ENCODE measurements at regions not wholly inside any gene's neighbourhood (a gene's known extent, or its start where the extent isn't known, plus 50 kb on each side); places are given as distances from the start of the nearest gene placed in this dataset.
"Not testable (repeated sequence)": the region's sequence is repeated elsewhere in the genome, so short reads cannot be mapped to it uniquely, and the experiment has no call there.

DNA sequence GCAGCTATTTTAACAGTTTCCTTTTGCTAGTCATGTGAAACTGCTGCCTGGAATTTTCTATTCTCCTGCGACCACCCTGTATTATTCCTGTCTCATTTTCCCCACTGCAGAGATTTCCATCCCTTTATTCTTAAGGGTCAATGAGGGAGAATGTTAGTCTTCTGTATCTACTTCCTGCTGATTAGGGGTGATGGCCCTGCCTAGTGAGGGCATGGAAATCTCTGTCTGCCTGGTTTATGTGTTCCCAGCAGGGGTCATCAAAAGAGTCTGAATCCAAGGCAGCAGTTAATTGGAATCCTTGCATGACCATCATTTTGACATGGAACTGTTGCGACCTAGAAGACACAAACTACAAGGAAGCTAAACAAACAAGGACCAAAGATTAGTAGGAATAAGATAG, 325.2 kb downstream of the PLPP3 start:
- Mint-ChIP-seq H3K27me3 (ENCODE audit: low read depth) (no peaks in the 10 kb centered on the region), H3K4me1 (ENCODE audit: low read depth) (no peaks in the 10 kb centered on the region), H3K36me3 (ENCODE audit: insufficient read depth) (no peaks in the 10 kb centered on the region), H3K4me3 (no peak overlapping the region), H3K9me3 (no peaks in the 10 kb centered on the region)
- no peak for DNase-seq
- ATAC-seq = no peak

- no peaks in the 10 kb centered on the region for H3K9me3 Mint-ChIP-seq
- no peak for DNase-seq
- no peak overlapping the region for H3K4me3 Mint-ChIP-seq
- no peaks in the 10 kb centered on the region for H3K27me3 Mint-ChIP-seq (ENCODE audit: low read depth)
- H3K36me3 Mint-ChIP-seq (ENCODE audit: insufficient read depth) = no peaks in the 10 kb centered on the region
- no peaks in the 10 kb centered on the region for H3K4me1 Mint-ChIP-seq (ENCODE audit: low read depth)
- no peak for ATAC-seq
Observed at GRCh38 chr1:56250809-56251208, 328.6 kb downstream of the PLPP3 start.

- Mint-ChIP-seq H3K36me3 (ENCODE audit: insufficient read depth) (no peaks in the 10 kb centered on the region), H3K9me3 (no peaks in the 10 kb centered on the region), H3K4me1 (ENCODE audit: low read depth) (no peaks in the 10 kb centered on the region), H3K27me3 (ENCODE audit: low read depth) (no peaks in the 10 kb centered on the region), H3K4me3 (no peak overlapping the region)
- no peak for DNase-seq
- ATAC-seq = no peak
Observed at GRCh38 chr1:56249234-56249633, 330.1 kb downstream of the PLPP3 start.

DNA sequence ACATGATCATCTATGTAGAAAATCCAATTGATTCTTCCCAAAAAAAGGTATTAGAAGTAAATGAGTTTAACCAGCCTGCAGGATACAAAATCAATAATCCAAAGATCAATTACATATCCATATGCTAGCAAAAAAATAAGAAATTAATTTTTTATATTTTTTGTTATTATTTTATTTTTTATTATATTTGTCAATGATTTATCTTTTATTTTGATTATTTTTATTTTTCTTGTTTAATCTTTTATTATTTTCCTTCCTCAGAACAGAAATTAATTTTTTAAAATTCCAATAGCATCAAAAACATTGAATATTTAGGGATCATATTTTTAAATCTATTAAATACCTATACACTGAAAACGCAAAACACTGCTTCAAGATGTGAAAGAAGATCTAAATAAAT, 331.2 kb downstream of the PLPP3 start:
- Mint-ChIP-seq H3K4me3 (no peak overlapping the region), H3K27me3 (ENCODE audit: low read depth) (no peaks in the 10 kb centered on the region), H3K9me3 (no peaks in the 10 kb centered on the region), H3K4me1 (ENCODE audit: low read depth) (no peaks in the 10 kb centered on the region), H3K36me3 (ENCODE audit: insufficient read depth) (no peaks in the 10 kb centered on the region)
- DNase-seq (no peak), ATAC-seq (no peak)

- H3K36me3 Mint-ChIP-seq (ENCODE audit: insufficient read depth); H3K27me3 Mint-ChIP-seq (ENCODE audit: low read depth); H3K4me1 Mint-ChIP-seq (ENCODE audit: low read depth): not testable (repeated sequence)
Observed at GRCh38 chr1:56246726-56247125, 332.6 kb downstream of the PLPP3 start.

DNA sequence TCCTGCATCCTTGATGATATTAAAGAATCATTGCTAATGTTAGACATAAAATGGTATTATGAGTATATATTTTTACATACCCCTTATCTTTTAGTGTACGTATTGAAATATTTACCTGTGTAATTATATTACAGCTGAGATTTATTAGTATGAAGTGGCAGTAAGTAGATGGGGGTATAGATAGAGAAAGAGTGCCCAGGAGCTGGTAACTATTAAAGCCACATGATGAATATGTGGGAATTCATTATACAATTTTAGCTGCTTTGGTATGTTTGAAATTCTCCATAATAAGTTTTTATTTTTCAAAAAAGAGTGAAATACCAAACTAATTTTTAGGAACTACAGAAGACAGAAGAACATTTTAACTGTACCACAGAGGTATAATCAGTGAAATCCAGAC, 339.0 kb downstream of the PLPP3 start:
- H3K9me3 Mint-ChIP-seq = peaks cover 4% of the 10 kb centered on the region
- no peaks in the 10 kb centered on the region for H3K27me3 Mint-ChIP-seq (ENCODE audit: low read depth)
- H3K36me3 Mint-ChIP-seq (ENCODE audit: insufficient read depth) = no peaks in the 10 kb centered on the region
- no peak overlapping the region for H3K4me3 Mint-ChIP-seq
- ATAC-seq (no peak), DNase-seq (no peak)
- no peaks in the 10 kb centered on the region for H3K4me1 Mint-ChIP-seq (ENCODE audit: low read depth)

More at GRCh38 chr1:56246726-56247125, 332.6 kb downstream of the PLPP3 start:
- ATAC-seq, DNase-seq, H3K9me3 Mint-ChIP-seq, H3K4me3 Mint-ChIP-seq: not testable (repeated sequence)

DNA sequence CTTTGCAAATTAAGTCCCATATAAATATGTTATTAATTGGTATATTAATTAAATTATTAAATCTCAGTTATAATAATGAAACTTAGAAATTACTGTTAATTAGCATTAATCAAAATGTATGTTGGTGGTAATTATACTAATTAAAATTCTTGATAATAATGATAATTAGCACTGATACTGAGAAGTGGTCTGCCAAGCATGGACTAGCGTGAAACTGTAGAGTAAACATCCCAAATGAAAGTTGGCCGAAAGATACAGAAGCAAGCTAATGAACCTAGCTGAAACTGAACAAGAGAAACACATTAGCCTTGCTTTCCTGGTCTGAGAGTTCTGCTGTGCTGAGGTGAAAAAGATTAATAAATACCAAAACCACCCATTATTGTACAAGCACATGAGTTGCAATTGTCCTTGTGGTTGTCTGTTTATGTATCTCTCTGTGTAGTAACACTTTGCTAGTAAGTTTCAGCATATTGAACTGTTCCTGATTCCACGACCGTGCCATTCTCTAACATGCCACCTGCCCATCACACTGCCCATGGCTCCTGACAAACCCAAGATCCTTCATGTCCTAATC, 341.8 kb downstream of the PLPP3 start:
- no peaks in the 10 kb centered on the region for H3K36me3 Mint-ChIP-seq (ENCODE audit: insufficient read depth)
- no peak for DNase-seq
- no peak overlapping the region for H3K4me3 Mint-ChIP-seq
- peaks cover 4% of the 10 kb centered on the region for H3K9me3 Mint-ChIP-seq
- ATAC-seq = no peak
- H3K27me3 Mint-ChIP-seq (ENCODE audit: low read depth) = no peaks in the 10 kb centered on the region
- no peaks in the 10 kb centered on the region for H3K4me1 Mint-ChIP-seq (ENCODE audit: low read depth)

- H3K27me3 Mint-ChIP-seq (ENCODE audit: low read depth) = no peaks in the 10 kb centered on the region
- H3K36me3 Mint-ChIP-seq (ENCODE audit: insufficient read depth) = no peaks in the 10 kb centered on the region
- no peak overlapping the region for H3K4me3 Mint-ChIP-seq
- no peaks in the 10 kb centered on the region for H3K4me1 Mint-ChIP-seq (ENCODE audit: low read depth)
- ATAC-seq = no peak
- DNase-seq = no peak
- H3K9me3 Mint-ChIP-seq = peaks cover 4% of the 10 kb centered on the region
Observed at GRCh38 chr1:56236688-56237087, 342.7 kb downstream of the PLPP3 start.

DNA sequence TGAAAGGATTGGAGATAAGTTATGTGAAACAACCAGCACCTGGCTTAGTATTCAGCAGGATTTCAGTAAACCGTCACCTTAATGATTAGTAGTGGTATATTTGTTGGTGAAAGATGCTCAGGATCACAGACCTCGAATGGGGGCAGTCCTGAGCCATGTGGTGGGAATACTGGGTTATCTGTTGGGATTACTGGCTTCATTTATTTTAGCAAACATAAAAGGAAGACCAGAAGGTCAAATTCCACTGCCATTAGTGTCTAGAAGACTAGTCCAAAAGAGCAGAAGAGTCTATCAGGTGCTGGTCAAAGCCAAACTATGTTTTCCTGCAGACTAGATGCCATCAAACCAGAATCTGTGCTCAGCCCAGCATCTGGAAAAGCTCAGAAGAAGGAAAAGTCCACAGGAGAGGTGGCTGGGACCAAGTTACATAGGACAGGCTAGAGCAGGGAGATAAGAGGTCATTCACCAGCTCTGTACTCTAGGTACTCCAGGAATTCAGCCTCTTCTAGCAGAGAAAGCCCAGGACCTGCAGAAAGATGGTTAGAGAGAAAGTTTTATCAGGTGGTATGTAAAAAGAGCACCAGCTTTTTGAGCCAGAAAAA, 343.4 kb downstream of the PLPP3 start:
- Mint-ChIP-seq H3K36me3 (ENCODE audit: insufficient read depth) (no peaks in the 10 kb centered on the region), H3K9me3 (no peaks in the 10 kb centered on the region), H3K27me3 (ENCODE audit: low read depth) (no peaks in the 10 kb centered on the region), H3K4me3 (no peak overlapping the region), H3K4me1 (ENCODE audit: low read depth) (no peaks in the 10 kb centered on the region)
- ATAC-seq = no peak
- DNase-seq = no peak

DNA sequence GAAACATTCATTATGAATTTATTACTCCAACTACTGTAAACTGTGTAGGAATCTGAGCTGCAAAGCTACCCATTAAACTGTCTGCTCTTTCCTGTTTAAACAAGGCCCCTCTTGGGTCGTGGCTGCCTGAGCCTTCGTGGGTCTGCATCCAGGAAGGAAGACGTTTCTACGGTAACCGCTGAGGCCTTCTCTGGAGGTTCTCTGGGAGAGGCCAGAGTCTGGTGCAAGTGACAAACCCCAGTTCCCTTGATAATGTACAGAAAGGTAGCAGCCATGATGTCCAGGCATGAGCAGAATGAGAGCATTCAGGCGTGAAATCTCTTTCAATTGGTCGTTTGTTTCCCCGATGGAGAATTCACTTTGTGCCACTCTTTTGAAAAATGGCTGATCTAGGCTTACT, 350.2 kb downstream of the PLPP3 start:
- Mint-ChIP-seq H3K9me3 (peaks cover 4% of the 10 kb centered on the region), H3K36me3 (ENCODE audit: insufficient read depth) (no peaks in the 10 kb centered on the region), H3K27me3 (ENCODE audit: low read depth) (peaks cover 2% of the 10 kb centered on the region), H3K4me1 (ENCODE audit: low read depth) (no peaks in the 10 kb centered on the region), H3K4me3 (no peak overlapping the region)
- no peak for DNase-seq
- no peak for ATAC-seq

DNA sequence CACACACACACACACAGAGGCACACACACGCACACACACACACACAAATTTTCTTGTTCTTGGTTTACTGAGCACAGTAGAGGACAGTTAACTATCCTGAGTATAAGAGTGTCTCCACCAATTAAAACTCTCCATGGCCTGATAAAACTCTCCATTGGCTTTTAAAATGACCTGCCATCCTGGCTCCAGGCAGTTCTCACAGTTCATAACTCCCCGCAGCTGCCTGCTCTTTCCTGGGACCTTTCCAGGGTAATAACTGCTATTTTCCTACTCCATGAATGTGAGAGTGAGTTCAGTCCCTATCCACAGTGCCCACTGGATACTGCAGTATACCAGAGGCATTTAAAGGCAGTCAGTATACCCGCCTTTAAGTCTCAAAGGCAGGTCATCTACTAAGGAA, 351.5 kb downstream of the PLPP3 start:
- Mint-ChIP-seq H3K36me3 (ENCODE audit: insufficient read depth) (no peaks in the 10 kb centered on the region), H3K4me1 (ENCODE audit: low read depth) (no peaks in the 10 kb centered on the region), H3K27me3 (ENCODE audit: low read depth) (peaks cover 2% of the 10 kb centered on the region), H3K4me3 (no peak overlapping the region), H3K9me3 (peaks cover 4% of the 10 kb centered on the region)
- ATAC-seq (no peak), DNase-seq (no peak)

- H3K4me1 Mint-ChIP-seq (ENCODE audit: low read depth) = no peaks in the 10 kb centered on the region
- peaks cover 2% of the 10 kb centered on the region for H3K27me3 Mint-ChIP-seq (ENCODE audit: low read depth)
- no peak for ATAC-seq
- peaks cover 4% of the 10 kb centered on the region for H3K9me3 Mint-ChIP-seq
- no peak for DNase-seq
- H3K4me3 Mint-ChIP-seq = no peak overlapping the region
- no peaks in the 10 kb centered on the region for H3K36me3 Mint-ChIP-seq (ENCODE audit: insufficient read depth)
Observed at GRCh38 chr1:56227401-56227800, 352.0 kb downstream of the PLPP3 start.

DNA sequence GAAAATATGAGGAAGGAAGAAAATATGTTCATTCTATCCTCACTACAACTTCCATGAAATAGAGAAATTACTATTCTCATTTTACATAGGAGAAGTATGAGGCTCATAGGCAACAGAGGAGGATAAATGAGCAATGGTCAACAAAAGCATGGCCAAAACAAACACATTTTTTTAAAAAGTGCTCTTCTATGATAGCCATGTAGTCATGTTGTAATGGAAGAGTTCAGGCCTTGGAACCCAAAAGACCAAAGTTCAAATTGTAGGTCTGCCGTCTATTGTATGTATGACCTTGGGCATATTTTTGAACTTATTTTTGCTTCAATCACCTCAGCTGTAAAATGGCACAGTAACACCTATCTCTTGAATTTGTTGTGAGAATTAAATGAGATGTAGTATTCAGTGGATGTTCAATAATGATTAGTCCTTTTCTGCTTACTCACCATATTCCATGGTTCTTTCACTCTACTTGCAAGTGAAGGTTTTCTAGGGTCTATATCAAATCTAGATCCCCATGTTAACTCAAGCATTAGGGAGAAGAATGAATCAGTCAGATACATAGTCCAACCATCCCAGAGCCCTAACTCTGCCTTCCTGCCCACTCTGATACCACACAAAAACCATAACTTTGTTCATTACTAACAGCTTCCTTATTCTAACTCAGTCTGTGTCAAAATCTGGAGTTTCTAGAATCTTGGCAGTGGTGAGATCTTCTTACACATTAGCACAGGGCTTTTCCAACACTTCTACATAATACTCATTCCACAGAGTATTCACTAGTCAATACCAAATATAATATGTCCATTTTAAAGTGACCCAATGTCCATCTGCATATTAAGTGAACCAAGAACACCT, 353.2 kb downstream of the PLPP3 start:
- peaks cover 2% of the 10 kb centered on the region for H3K27me3 Mint-ChIP-seq (ENCODE audit: low read depth)
- H3K36me3 Mint-ChIP-seq (ENCODE audit: insufficient read depth) = no peaks in the 10 kb centered on the region
- ATAC-seq = no peak
- H3K4me1 Mint-ChIP-seq (ENCODE audit: low read depth) = no peaks in the 10 kb centered on the region
- no peak for DNase-seq
- no peak overlapping the region for H3K4me3 Mint-ChIP-seq
- peaks cover 4% of the 10 kb centered on the region for H3K9me3 Mint-ChIP-seq

GRCh38 chr1:56223968-56224367, 355.4 kb downstream of the PLPP3 start:
- H3K9me3 Mint-ChIP-seq = no peaks in the 10 kb centered on the region
- H3K4me1 Mint-ChIP-seq (ENCODE audit: low read depth) = no peaks in the 10 kb centered on the region
- H3K36me3 Mint-ChIP-seq (ENCODE audit: insufficient read depth) = no peaks in the 10 kb centered on the region
- no peaks in the 10 kb centered on the region for H3K27me3 Mint-ChIP-seq (ENCODE audit: low read depth)
- ATAC-seq (no peak), DNase-seq (no peak)
- no peak overlapping the region for H3K4me3 Mint-ChIP-seq
